ENCODE measurements at regions not wholly inside any gene's neighbourhood (a gene's known extent, or its start where the extent isn't known, plus 50 kb on each side); places are given as distances from the start of the nearest gene placed in this dataset.

DNA sequence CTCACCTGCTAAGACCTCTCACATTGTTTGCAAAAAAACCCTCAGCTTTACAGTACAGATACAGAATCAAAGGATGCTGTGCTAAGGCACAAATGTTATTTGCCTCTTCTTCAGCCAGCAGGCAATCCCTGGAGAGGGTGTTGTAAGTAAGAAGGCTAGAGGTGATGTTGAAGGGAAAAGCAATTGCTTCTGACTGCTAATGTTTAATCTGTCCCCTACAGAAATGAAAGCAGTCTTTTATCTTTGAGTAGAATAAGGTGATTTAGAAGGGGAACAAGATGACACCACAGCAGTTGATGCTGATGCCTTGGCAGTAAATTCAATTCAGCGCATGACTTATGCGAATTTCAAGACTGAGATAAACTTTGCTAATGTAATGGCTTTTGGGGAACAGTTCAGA lies 1064.8 kb upstream of the IGFBP7 start:
- no peak for DNase-seq

DNA sequence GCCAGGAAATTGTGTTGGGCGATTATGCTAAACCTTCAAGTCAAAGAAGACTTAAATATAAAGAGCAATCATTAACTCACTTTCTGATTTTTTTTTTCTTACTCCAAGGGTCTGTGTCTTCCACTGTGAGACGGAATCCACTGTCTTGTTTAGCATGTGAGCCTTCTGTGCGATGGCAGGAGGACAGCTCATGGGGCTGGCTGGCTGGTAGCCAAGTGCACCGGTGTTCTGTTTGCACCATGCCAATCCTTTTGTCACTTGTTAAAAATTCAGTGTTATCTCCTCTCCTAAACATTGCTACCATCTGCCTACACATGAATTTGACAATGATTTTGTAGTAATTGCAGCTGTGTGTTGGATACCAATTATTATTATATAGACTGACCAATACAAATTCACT lies 1056.3 kb upstream of the IGFBP7 start:
- DNase-seq = no peak

DNA sequence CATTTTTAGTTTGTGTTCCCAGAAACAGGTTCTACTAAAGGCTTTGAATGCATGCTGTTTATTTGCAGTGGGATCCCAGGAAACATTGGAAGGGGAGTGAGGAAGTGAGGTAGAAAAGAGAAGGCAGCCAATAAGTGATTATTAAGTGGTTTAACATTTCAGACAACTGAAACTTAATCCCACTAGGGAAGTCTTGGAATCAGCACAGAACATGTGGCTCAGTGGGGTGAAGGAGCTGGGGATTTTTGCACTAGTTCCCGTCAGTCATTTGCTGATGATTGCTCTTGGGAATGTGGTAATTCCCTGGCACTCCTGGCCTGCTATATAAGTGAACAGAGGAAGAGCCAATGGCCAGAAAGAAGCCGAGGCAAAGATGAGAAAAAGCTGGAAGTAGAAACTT lies 1053.0 kb upstream of the IGFBP7 start:
- no peak for DNase-seq

DNA sequence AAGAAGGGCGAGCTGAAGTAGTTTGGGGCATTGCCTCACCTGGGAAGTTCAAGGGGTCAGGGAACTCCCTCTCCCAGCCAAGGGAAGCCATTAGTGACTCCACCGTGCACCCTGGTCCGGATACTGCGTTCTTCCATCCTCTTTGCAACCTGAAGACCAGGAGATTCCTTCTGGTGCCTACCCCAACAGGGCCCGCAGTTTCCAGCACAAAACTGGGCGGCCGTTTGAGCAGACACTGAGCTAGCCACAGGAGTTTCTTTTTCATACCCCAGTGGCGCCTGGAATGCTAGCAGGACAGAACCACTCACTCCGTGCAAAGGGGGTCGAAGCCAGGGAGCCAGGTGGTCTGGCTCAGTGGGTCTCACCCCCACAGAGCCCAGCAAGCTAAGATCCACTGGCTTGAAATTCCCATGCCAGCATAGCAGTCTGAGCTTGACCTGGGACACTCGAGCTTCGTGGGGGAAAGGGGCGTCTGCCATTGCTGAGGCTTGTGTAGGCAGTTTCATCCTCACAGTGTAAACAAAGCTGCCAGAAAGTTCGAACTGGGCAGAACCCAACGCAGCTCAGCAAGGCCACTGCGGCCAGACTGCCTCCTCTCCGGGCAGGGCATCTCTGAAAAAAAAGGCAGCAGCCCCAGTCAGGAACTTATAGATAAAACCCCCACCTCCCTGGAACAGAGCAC lies 1039.4 kb upstream of the IGFBP7 start:
- no peak for DNase-seq

DNA sequence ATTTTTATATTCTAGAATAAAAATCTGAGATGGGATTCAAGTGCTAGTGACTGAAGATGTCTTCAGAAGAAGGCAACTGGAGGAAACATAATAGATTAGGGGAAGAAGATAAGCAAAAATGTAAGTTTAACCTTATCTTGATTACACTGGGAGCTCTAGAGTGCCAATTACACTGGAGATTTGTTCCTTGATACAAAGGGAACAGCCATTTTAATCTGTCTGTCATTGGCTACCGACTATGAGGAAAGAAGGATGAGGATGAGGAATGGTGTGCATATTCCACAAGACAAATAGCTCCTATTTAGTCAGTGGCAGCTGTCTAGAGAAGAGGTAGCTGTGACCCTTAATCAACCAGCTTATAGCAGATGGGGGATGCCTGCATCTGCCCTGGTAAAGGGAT lies 1034.5 kb upstream of the IGFBP7 start:
- DNase-seq = no peak

DNA sequence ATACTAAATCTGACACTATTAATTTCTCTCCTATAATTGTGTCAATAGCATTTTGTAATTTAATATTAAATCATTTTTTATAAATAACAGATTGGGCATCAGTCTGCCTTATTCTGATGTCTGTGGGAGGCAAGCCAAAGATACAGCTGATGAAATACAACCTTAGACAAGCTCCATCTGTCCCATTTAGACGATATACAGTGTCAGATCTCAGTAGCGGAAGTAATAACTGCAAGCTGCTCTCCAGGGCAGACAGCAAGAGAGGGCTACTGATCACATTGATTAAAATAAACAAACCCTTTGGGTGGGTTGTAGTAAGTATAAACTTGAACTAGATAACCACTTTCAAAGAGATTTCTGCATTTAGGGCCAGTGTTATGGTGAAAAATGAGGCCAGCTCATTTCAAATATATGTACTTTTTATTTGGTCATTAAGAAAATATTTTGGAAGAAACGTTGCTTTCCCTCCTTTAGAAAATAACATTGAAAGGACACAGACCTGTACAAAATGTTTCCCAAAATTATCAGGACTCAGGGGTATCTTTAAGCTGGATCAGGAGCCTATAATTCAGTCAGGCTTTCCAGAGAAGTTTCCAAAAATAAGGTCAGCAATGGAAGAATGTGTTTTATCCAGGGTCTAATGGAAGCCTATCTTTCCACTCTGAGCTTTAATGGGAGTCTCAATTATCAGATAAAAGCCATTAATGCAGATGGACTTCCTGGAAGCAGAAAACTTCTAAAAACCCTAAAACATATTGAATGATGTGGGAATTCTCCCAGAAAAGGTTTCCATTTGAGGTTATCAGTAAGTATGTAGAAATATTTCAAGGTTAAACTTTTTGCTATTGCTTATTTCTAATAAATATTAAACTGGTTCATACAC lies 1028.8 kb upstream of the IGFBP7 start:
- no peak for DNase-seq

DNA sequence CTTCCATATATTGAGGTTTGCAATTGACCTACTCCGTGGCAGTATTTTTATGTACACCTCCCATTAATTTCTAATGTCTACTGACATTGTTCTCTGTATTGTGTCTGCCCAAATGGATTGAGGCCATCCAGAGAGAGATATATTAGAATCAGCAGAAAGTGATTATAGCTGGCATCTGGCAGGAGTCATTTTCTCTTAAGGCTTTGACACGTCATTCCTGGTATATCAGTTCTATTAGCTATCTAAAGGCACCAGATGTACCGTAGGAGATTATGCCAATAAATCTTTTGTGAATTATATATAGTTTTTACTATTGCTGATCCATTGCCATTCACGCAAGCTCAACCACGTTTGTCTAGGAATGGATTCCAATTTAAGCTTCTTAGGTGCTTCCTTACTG lies 1026.4 kb upstream of the IGFBP7 start:
- no peak for DNase-seq

DNA sequence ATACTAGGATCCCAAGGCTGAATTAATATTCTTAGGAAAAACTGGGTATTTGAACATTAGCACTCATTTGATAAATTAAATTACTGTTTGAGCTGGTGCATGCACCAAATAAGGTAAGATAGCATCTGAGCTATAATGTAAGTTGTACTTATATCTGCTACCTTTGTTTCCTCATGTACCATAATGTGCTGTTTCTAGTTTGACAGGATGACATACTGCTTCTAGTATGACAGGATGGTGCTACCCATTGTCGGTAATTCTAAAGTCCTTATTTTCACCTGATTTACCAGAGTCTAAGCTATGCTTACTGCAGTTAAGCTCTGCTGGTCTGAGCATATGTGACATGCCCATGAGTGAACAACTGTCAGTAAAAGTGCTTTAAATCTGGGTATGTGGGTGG lies 1017.5 kb upstream of the IGFBP7 start:
- no peak for DNase-seq

DNA sequence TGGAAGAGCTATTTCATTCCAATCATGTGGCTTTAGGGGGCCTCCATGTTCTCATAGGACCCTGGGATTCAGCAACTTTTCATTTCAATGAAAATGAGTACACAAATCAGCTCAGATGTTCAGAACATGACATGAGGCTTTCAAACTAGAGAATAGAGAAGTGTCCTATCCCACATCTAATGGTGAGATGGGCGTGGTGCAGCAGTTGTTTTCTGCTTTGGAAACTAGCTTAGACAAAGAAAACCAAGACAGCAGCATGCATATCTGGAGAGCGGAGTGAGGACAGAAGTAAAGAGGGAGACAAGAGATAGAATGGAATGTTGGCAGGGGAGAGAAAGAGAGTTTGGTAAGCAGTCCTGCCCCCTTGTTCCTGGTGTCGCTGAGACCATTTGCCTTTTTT lies 1009.1 kb upstream of the IGFBP7 start:
- no peak for DNase-seq

DNA sequence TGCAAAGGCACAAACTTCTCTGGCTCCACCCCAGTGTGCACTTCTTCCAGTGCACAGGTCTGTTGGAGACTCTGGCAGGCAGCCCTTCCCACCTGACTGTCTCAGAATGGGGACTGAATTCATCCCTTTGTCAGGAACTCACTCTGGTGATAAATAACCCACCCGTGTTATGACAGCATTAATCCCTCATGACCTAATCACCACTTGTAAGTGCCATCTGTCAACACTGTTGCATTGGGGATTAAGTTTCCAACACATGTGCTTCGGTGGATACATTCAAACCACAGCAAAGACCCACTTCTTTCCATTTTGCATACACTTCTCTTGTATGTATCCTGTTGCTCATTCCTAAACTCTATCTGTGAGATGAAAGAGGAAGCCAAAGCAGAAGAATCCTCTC lies 1002.9 kb upstream of the IGFBP7 start:
- DNase-seq = no peak

DNA sequence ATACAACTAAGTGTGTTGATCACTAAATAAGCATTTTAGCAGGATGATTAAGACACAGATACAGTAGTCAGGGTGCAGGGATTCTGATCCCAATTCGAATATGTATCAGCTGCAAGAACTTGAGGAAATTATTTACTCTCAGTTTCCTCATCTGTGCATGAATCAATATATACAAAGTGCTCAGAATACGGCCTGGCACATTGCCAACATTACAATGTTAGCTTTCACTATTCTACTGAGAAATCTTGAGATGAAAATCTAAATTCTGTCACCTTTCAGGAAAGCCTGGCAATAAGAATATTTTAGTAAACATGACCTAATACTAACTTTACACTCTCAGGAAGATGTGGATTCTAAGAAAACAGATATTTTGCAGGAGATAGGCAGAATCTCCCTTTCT lies 1001.6 kb upstream of the IGFBP7 start:
- DNase-seq = no peak

DNA sequence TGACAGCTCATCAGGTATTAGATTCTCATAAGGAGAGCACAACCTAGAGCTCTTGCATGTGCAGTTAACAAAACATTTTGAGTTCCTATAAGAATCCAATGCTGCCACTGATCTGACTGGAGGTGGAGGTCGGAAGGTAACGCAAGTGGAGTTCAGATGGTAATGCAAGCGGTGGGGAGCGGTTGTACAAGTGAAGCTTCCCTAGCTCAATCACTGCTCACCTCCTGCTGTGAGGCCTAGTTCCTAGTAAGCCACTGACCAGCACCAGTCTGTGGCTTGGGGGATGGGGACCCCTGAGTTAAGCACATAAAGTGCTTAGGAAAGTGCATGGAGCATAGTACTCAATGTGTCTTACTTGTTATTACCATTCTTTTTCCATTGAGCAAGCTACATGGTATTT lies 983.2 kb upstream of the IGFBP7 start:
- DNase-seq = no peak

DNA sequence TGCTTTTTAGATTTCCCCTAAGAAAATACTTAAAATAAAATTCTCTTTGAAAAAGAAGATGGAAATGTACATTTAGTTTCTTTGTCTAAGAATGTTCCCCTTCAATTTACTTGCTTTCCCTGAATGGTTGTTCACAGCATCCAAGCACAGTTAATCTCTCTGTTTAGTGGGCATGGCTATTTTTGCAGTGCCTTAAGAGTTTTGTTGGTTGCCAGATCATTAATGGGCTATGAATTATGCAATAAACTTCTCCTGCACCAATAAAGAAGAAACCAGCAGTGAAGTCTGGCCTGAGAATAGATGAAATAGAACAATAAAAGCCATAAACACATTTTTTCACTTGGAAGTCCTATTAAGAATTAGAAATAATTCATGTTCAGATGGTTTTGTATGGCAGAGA lies 980.4 kb upstream of the IGFBP7 start:
- no peak for DNase-seq

DNA sequence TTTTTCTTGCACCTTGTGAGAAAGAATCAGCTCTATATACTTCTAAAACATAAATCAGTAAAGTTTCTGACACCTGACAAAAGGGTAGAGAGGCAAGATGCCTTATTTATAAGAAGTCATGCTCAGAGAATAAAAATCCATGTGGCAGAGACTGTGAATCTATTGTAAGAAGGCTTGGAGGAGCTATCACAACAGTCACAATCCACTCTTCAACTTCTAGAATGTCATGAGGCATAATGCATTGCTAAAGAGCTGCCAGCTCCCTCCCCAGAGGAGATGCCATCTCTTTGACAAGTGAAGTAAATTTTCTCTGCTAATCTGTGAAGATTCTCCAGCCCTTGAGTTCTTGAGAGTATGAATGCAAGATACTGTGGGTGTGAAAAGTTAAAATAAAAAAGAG lies 971.2 kb upstream of the IGFBP7 start:
- no peak for DNase-seq

DNA sequence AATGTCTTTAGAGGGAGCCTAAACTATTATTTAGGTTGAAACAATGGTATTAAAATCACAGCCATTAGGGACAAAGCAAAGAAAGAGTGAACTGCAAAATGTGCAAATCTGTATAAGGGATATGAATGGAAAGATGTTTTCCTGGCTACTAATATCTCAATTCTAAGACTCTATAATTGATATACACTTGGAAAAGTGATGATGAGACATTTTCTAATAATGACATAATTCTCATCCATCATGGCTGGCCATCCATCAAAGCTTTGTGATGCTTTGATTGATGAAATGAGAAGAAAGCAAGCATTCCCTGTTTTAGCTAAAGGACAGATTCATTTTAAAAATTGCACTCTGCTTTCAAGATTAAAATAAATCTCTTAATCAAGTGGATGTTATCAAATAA lies 965.5 kb upstream of the IGFBP7 start:
- DNase-seq = no peak

DNA sequence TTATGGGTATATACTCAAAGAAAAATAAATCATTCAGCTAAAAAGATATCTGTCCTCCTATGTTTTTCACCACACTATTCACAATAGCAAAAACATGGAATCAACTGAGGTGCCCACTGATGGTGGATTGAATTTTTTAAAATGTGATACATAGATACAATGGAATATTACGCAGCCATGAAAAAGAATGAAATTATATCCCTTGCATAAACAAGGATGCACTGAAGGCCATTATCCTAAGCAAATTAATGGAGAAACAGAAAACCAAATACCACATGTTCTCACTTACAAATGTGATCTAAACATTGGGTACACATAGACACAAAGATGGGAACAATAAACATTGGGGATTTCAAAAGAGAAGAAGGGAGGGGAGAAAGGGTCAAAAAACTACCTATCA lies 964.2 kb upstream of the IGFBP7 start:
- DNase-seq = no peak

DNA sequence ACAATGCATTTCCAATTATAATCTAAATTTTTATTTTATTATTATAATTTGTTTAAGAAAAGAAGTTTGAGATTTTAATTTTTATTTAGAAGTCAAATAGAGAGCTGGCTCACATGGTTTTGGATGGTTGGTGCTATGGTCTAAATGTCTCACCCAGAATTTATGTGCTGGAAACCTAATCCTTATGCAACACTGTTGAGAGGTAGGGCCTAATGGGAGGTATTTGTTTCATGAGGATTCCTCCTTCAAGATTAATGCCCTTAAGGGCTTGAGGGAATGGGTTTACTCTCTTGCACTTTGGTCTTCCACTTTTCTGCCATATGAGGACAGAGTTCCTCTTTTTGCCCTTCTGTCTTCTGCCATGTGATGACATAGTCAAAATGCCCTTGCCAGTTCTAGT lies 960.5 kb upstream of the IGFBP7 start:
- DNase-seq = no peak

DNA sequence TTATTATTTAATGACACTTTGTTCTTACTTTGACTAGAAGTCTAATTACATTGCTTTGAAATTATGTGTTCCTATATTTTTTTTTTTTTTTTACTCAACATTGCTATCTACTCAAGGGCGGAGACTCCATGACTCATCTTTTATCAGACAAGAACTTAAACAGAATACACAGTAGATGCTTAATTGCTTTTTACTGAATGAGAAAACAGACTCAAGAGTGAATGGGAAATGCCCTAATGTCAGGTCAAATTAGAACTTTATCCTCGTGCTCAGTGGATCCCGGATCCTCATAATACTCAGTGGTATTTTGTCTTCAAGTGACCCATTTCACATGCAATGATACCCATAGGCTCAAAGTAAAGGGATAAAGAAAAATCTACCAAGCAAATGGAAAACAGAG lies 954.5 kb upstream of the IGFBP7 start:
- DNase-seq = no peak

DNA sequence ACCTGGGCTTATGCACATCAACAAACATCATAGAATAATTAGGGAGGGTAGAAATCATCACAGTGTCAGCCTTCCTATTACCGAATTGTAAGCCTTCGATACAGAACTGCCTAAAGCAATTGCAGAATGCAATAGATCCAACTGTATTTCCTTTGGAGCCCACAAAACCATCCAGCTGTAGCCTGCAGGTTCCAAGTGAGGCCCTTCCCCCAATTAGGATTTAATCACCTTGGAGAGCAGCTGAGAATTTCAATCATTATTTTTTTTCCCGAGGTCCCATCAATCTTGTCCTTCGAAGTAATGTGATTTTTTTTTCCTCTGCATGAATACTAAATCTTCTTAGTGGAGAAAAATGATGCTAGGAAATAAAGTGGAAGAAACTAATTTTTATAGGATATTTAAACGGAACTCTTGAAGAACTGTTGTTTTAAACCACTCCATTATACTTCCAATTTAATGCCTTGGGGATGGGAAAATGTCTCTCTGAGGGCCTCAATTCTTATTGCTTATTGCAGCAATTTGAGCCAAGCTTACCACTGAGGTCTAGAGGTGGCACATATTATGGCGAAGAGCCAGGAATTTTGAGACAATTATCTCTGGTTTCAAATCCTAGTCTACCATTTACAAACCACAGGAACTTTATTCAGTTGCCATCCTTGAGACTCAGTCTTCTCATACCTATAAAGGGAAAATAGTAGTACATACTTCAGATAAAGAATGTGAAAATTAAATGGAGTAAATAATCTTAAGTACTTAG lies 953.4 kb upstream of the IGFBP7 start:
- DNase-seq = no peak

DNA sequence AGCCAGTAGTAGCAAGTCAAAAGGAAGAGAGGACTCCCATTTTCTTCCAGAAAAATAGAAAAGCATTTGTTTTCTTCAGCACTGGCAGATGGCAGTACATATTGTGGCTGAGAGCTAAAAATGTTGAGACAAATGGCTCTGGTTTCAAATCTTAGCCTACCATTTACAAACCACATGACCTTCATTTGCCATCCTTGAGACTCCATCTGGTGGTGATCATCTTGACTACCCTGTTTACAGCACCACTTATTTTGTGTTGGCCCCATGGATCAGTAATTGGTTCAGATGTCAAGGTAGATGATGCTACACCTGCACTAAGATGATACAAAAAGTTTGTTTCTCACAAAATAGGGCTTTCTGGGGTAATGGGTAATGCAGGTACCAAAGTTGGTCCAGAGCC lies 951.8 kb upstream of the IGFBP7 start:
- no peak for DNase-seq

DNA sequence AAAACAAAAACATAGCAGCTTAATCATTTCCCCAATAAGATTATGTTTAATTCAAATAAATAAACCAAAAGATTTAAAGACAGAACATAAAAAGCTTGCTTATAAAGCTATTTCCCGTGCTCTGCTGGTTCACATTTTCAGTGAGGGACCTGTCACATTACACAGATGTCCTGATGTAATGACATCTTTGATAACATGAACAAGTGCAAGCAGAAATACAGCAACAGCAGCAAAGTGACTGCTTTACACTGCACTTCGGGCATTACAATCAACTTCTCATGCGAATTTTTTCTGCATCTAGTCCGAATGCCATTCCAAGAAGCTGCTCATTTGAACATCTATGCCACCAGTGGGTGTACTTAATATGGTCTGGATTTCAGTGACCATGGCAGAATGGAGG lies 940.3 kb upstream of the IGFBP7 start:
- no peak for DNase-seq

DNA sequence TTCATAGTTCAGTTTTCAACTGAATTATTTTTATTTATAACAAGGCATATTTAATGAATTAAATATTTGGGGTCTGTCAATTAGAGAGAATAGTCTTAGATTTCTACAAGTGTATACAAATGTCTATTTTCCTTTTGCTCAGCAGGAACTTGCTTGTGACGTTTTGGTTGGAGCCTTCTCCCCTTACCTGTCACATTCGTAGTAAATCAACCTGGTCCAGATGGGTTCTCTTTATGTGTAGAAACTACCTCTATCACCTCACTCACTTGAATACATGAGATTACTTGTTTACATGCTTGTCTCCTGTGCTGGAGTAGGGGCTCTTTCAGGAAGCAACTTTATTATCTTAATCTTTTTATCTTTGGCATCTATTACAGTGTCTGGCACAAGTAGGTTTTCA lies 938.3 kb upstream of the IGFBP7 start:
- no peak for DNase-seq

DNA sequence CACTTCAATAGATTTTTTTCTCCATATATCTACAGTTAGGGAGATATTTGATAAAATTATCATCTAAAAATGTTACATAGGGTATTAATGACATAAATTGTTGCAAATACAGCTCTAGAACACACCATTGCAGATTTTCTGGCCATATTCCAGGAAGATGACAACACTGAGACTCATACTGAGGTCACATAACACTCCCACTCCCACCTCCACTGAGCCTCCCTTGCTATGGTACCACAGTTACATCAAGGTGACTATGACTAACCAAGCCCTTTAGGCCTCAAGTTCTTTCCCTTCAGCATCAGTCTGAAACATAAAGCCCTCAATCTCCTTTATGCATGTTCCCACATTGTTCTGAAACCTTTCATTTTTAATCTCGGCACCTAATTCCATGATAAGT lies 932.0 kb upstream of the IGFBP7 start:
- no peak for DNase-seq

DNA sequence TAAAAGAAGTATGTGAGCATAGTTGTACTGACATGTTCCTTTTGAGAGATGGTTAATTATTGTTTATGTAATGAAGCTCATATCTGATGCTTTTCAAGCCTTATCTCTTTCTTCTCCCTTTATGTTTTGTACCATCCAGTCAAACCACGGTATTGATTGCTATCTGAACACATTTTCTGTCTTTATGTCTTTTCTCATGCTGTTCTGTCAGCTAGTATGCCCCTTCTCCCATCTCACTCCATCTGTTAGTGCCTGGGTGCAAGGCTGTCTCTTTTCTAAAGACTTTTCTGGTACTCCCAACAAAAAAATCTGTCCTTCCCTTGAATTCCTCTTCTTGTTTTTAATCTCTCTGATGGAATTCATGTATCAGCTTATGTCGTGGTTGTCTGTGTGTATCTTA lies 883.8 kb upstream of the IGFBP7 start:
- no peak for DNase-seq

All from hematopoietic multipotent progenitor cell treated with erythropoietin and hydrocortisone succinate and interleukin-3 and kit ligand, for 8 days (in vitro differentiated cells).